ENCODE measurements at regions not wholly inside any gene's neighbourhood (a gene's known extent, or its start where the extent isn't known, plus 50 kb on each side); places are given as distances from the start of the nearest gene placed in this dataset.

DNA sequence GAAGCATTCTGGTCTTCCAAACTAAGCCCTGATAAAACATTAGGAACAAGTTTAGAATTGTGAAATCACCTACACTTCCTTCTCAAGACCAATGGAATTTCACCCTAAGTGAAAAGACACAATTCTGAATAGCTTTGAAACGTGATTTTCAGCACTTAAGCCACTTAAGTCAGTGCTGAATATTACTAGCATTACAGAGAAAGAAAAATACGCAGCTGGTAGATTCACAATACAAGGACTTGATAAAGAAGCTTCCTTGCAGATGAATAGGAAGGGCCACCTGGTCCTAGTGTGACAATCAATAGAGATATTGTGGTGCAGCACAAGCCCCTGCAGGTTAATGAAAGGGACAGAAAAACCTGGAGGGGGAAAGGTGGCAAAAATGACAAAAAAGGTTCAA, 353.1 kb upstream of the ALCAM start:
- H3K9me3 Mint-ChIP-seq = peaks cover 5% of the 10 kb centered on the region
- DNase-seq (ENCODE audit: low spot score) (no peak), ATAC-seq (no peak)
- no peaks in the 10 kb centered on the region for H3K27me3 Mint-ChIP-seq
- H3K27ac Mint-ChIP-seq = no peak overlapping the region
- H3K36me3 Mint-ChIP-seq = no peaks in the 10 kb centered on the region
- no peaks in the 10 kb centered on the region for H3K4me1 Mint-ChIP-seq (ENCODE audit: low read depth in 2 of 2)
- no peak overlapping the region for H3K4me3 Mint-ChIP-seq

DNA sequence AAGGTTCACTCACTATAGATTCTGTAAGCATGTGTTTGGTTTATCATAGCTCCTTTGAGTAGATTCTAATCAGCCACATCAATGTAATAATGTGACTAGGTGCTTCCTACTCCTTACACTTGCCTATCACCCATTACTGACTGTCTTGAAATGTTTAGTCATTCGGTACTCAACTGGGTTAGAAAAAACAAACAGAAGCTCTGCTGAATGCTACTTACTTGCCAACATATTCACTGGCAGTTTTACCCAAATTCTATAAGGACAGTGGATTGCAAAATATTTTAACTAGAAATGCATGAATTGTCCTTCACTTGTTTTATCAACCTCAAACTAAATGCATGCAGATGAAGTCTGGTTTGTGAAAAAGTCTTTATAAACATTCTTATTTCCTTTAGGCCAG, 352.1 kb upstream of the ALCAM start:
- H3K4me1 Mint-ChIP-seq (ENCODE audit: low read depth in 2 of 2) = no peaks in the 10 kb centered on the region
- no peak overlapping the region for H3K4me3 Mint-ChIP-seq
- no peak for ATAC-seq
- H3K27me3 Mint-ChIP-seq = no peaks in the 10 kb centered on the region
- DNase-seq (ENCODE audit: low spot score) = no peak
- H3K36me3 Mint-ChIP-seq = no peaks in the 10 kb centered on the region
- H3K27ac Mint-ChIP-seq = no peak overlapping the region
- H3K9me3 Mint-ChIP-seq = peaks cover under 1% of the 10 kb centered on the region

- H3K36me3 Mint-ChIP-seq = no peaks in the 10 kb centered on the region
- no peaks in the 10 kb centered on the region for H3K4me1 Mint-ChIP-seq (ENCODE audit: low read depth in 2 of 2)
- ATAC-seq (no peak), DNase-seq (ENCODE audit: low spot score) (no peak)
- H3K27ac Mint-ChIP-seq = no peak overlapping the region
- H3K4me3 Mint-ChIP-seq = no peak overlapping the region
- peaks cover 13% of the 10 kb centered on the region for H3K9me3 Mint-ChIP-seq
- no peaks in the 10 kb centered on the region for H3K27me3 Mint-ChIP-seq
These were observed 343.9 kb upstream of the ALCAM start for GRCh38 chr3:105022813-105023212.

DNA sequence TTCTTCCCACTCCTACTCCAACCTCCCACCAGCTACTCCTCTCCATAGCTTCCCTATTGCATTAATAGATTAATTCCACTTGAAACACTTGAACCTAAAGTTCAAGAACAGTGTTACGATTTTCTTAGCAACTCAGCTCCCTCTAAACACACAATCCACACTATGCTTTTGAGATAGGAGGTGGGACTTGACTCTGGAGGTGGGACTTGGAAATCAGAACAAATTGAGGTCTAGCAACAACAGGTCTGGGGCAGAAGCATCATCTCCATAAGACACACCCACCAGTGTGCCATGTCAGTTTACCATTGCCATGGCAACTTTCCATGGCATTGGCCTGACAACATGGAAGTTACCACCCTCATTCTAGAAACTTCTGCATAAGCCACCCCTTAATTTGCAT, 336.5 kb upstream of the ALCAM start:
- Mint-ChIP-seq H3K4me1 (ENCODE audit: low read depth in 2 of 2) (no peaks in the 10 kb centered on the region), H3K9me3 (peaks cover 15% of the 10 kb centered on the region), H3K27me3 (no peaks in the 10 kb centered on the region), H3K27ac (no peak overlapping the region), H3K4me3 (no peak overlapping the region), H3K36me3 (no peaks in the 10 kb centered on the region)
- ATAC-seq = no peak
- no peak for DNase-seq (ENCODE audit: low spot score)

DNA sequence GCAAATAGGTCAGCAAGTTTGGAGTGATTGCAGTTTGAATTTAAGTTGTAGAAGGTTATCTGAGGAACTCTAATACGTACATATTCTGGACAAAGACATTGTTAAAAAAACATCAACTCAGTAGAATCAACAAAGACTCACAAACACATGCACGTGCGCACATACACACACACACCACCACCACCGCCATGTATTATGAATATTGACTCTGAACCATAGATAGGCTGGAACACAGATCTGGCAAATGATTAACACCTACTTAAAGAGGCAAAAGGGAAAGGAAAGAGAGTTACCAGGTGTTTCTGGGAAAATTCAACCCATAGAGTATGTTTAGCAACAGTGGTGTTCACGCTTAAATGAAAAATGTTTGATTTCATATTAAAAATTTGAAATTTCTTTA, 334.2 kb upstream of the ALCAM start:
- no peaks in the 10 kb centered on the region for H3K4me1 Mint-ChIP-seq (ENCODE audit: low read depth in 2 of 2)
- no peak for ATAC-seq
- H3K27me3 Mint-ChIP-seq = no peaks in the 10 kb centered on the region

DNA sequence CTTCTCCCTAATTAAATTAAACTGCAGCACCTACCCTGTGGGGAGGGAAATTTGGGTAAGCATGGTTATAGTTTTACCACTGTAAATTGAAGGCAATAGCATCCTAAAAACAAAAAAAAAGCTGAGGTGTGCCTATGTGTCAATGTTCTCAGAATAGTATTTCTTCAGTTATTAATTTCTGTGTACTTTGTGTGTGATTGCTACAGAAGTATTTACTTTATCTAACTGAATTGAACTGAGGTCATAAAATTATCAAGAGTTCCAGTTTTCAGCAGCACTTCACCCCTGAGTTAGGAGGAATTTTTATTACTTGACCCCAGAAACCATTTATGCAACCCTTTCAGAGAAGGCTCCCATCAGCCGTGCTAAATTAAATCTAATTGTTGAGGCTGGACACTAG, 333.6 kb upstream of the ALCAM start:
- H3K9me3 Mint-ChIP-seq = peaks cover 9% of the 10 kb centered on the region
- DNase-seq (ENCODE audit: low spot score) (no peak), ATAC-seq (no peak)
- H3K4me3 Mint-ChIP-seq = no peak overlapping the region
- H3K4me1 Mint-ChIP-seq (ENCODE audit: low read depth in 2 of 2) = no peaks in the 10 kb centered on the region
- no peaks in the 10 kb centered on the region for H3K36me3 Mint-ChIP-seq
- no peak overlapping the region for H3K27ac Mint-ChIP-seq
- H3K27me3 Mint-ChIP-seq = no peaks in the 10 kb centered on the region

More for the DNA sequence above, 334.2 kb upstream of the ALCAM start:
- H3K4me3 Mint-ChIP-seq = no peak overlapping the region
- no peaks in the 10 kb centered on the region for H3K36me3 Mint-ChIP-seq
- no peak overlapping the region for H3K27ac Mint-ChIP-seq
- DNase-seq (ENCODE audit: low spot score) = no peak
- H3K9me3 Mint-ChIP-seq = peaks cover 9% of the 10 kb centered on the region

DNA sequence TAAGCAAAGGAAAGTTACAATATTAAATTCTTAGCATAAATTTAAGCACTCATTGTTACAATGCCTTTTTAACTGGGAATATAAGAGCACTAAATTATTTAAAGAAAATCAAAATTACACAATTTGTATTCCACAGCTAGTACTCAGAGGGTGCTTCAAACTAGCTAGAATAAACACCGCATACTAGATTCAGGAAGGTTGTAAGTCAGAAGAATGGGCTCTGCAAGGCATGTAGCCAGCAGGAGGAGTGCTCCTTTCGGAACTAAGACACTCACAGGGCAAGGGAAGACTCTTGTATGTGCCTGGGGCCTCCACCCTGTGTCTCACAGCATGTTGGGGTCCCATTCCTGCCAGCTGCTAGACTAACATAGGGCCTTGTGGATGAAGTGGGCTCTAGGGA, 327.7 kb upstream of the ALCAM start:
- Mint-ChIP-seq H3K4me1 (ENCODE audit: low read depth in 2 of 2) (no peaks in the 10 kb centered on the region), H3K4me3 (no peak overlapping the region), H3K27ac (no peak overlapping the region), H3K27me3 (no peaks in the 10 kb centered on the region), H3K36me3 (no peaks in the 10 kb centered on the region), H3K9me3 (no peaks in the 10 kb centered on the region)
- DNase-seq (ENCODE audit: low spot score) (peak; percentile 41), ATAC-seq (no peak)

DNA sequence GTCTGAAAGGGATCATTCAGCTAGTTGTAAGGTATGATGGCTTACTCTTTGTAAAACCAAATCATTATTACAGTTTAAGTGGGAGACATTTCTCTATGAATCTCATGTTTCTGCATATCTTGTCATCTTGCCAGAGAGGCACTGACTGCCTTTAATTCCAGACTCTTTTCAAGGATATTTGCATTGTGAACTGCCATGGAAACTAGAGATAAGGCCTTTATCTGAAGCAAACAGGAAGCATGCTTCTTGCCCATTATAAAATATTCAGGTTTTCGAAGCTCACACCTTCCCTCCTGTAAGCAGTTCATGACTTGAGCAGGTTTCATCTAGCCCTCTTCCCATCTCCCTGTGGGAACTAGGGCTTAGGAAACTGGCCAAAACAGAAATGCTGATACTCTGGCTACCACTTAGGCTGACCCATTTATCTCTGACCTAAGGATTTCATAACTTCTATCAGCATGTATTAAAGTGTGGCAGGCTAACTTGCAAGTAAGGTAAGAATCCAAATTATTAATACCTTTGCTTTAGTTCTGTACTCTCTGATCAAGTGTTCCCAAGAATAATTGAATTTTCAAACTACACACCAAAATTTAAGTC, 326.6 kb upstream of the ALCAM start:
- no peak for DNase-seq (ENCODE audit: low spot score)
- H3K4me3 Mint-ChIP-seq = no peak overlapping the region

GRCh38 chr3:105042586-105042985, 324.1 kb upstream of the ALCAM start:
- no peak for DNase-seq (ENCODE audit: low spot score)
- Mint-ChIP-seq H3K4me3 (no peak overlapping the region), H3K36me3 (no peaks in the 10 kb centered on the region), H3K9me3 (no peaks in the 10 kb centered on the region), H3K27ac (no peak overlapping the region), H3K27me3 (no peaks in the 10 kb centered on the region), H3K4me1 (ENCODE audit: low read depth in 2 of 2) (no peaks in the 10 kb centered on the region)
- no peak for ATAC-seq

More for the DNA sequence above, 326.6 kb upstream of the ALCAM start:
- no peaks in the 10 kb centered on the region for H3K4me1 Mint-ChIP-seq (ENCODE audit: low read depth in 2 of 2)
- H3K27me3 Mint-ChIP-seq = no peaks in the 10 kb centered on the region
- H3K36me3 Mint-ChIP-seq = no peaks in the 10 kb centered on the region
- H3K9me3 Mint-ChIP-seq = no peaks in the 10 kb centered on the region
- no peak for ATAC-seq
- H3K27ac Mint-ChIP-seq = no peak overlapping the region

DNA sequence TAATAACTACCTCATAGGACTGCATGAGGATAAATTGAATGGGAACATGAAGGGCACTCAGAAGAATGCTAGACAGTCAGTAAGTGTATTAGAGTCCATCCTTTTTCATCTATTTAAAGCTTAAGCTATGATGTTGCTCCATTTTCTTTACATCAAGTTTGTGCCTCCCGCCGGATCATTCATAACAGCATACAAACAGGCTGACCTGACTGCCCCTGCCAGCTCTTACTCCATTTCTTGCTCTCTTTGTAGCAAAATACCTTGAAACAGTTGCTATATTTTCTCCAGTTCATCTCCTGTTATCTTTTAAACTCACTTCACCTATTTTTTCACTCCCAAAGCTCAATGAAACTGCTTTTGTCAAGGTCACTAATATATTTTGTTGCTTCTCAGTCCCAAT, 315.6 kb upstream of the ALCAM start:
- H3K36me3 Mint-ChIP-seq = no peaks in the 10 kb centered on the region
- no peak for ATAC-seq
- H3K27me3 Mint-ChIP-seq = no peaks in the 10 kb centered on the region
- H3K4me3 Mint-ChIP-seq = no peak overlapping the region
- H3K4me1 Mint-ChIP-seq (ENCODE audit: low read depth in 2 of 2) = no peaks in the 10 kb centered on the region
- H3K27ac Mint-ChIP-seq = no peak overlapping the region
- H3K9me3 Mint-ChIP-seq = peaks cover 4% of the 10 kb centered on the region
- DNase-seq (ENCODE audit: low spot score) = no peak

GRCh38 chr3:105051972-105052371, 314.7 kb upstream of the ALCAM start:
- DNase-seq (ENCODE audit: low spot score) (no peak), ATAC-seq (no peak)
- H3K36me3 Mint-ChIP-seq = no peaks in the 10 kb centered on the region

GRCh38 chr3:105062853-105063252, 303.9 kb upstream of the ALCAM start:
- peaks cover under 1% of the 10 kb centered on the region for H3K36me3 Mint-ChIP-seq
- no peak overlapping the region for H3K27ac Mint-ChIP-seq
- no peak overlapping the region for H3K4me3 Mint-ChIP-seq
- no peaks in the 10 kb centered on the region for H3K27me3 Mint-ChIP-seq
- DNase-seq (ENCODE audit: low spot score) = no peak
- H3K9me3 Mint-ChIP-seq = peaks cover 17% of the 10 kb centered on the region
- H3K4me1 Mint-ChIP-seq (ENCODE audit: low read depth in 2 of 2) = no peaks in the 10 kb centered on the region
- no peak for ATAC-seq

More at GRCh38 chr3:105051972-105052371, 314.7 kb upstream of the ALCAM start:
- Mint-ChIP-seq H3K4me1 (ENCODE audit: low read depth in 2 of 2) (no peaks in the 10 kb centered on the region), H3K9me3 (peaks cover 4% of the 10 kb centered on the region), H3K27me3 (no peaks in the 10 kb centered on the region), H3K4me3 (no peak overlapping the region), H3K27ac (no peak overlapping the region)

DNA sequence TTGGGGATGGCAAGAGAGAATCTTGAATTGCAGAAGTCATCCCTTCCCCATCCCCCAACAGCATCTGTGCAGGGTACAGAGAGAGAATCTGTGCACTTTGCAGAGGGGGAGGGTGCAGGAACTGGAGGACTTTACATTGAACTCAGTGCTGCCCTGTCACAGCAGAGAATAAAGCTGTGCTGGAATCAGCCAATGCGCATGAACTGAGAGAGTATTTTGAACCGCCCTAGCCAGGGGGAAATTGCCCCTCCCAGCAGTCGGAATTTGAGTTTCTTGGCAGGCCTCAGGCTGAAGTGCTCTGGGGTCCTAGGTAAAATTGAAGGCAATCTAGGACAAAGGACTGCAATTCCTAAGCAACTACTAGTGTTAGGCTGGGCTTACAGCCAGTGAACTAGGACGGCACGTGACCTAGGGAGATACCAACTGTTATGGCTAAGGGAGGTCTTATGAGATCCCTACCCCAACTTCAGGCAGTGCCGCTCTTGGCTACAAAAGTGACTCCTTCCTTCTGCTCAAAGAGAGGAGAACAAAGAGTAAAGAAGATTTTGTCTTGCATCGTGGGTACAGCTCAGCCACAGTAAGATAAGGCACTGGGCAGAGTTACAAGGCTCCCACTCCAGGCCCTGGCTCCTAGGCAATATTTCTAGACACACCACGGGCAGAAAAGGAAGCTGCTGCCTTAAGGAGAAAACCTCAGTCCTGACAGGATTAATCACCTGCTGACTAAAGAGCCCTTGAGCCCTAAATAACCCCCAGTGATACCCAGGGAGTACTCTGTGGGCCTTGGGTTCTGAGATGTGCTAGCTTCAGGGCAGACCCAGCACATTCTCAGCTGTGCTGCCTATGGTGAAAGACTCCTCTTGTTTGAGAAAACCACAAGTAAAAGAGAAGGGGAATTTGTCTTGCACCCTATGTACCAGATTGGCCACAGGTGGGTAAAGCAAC, 300.5 kb upstream of the ALCAM start:
- H3K9me3 Mint-ChIP-seq = peaks cover 18% of the 10 kb centered on the region
- no peaks in the 10 kb centered on the region for H3K27me3 Mint-ChIP-seq
- ATAC-seq (no peak), DNase-seq (ENCODE audit: low spot score) (no peak)
- H3K4me1 Mint-ChIP-seq (ENCODE audit: low read depth in 2 of 2) = no peaks in the 10 kb centered on the region
- H3K36me3 Mint-ChIP-seq = peaks cover 9% of the 10 kb centered on the region
- no peak overlapping the region for H3K27ac Mint-ChIP-seq
- no peak overlapping the region for H3K4me3 Mint-ChIP-seq

GRCh38 chr3:105067361-105067760, 299.3 kb upstream of the ALCAM start:
- ATAC-seq = no peak
- Mint-ChIP-seq H3K4me1 (ENCODE audit: low read depth in 2 of 2) (no peaks in the 10 kb centered on the region), H3K4me3 (no peak overlapping the region), H3K27me3 (no peaks in the 10 kb centered on the region), H3K36me3 (peaks cover 9% of the 10 kb centered on the region), H3K27ac (no peak overlapping the region), H3K9me3 (peaks cover 18% of the 10 kb centered on the region)
- DNase-seq (ENCODE audit: low spot score) = no peak
